Kidney (tissue), 13 donors: ENCODE measurements at regions not wholly inside any gene's neighbourhood (a gene's known extent, or its start where the extent isn't known, plus 50 kb on each side); places are given as distances from the start of the nearest gene placed in this dataset.
"Not testable (repeated sequence)": the region's sequence is repeated elsewhere in the genome, so short reads cannot be mapped to it uniquely, and the experiment has no call there.

Experiments
- DNase-seq, 5 donors: peaks; one replicate each; pipeline ENCODE4 v3.0.0-alpha.2; 2013 to 2020
- FAIRE-seq: peaks from 2 replicates; lab custom pipeline; 2012; peaks lifted over from hg19 to GRCh38; lab: Jason Lieb, UNC
- H3K27ac ChIP-seq, 2 donors: one replicate each; pipeline ENCODE4 v1.7.0; 2013; ENCODE audit warnings: low read depth in 2 of 2, low read length in 2 of 2, inconsistent platforms in 1 of 2
- H3K27me3 ChIP-seq: one replicate; pipeline ENCODE4 v1.7.1; 2013; ENCODE audit warnings: low read length, inconsistent platforms; ENCODE audit not compliant: control insufficient read depth, insufficient read depth
- H3K36me3 ChIP-seq, 3 donors: one replicate each; pipeline versions ENCODE4 v1.7.0 to v1.7.1; 2013; ENCODE audit warnings: low read length in 3 of 3, control low read depth in 1 of 3, inconsistent platforms in 1 of 3; ENCODE audit not compliant: insufficient read depth in 3 of 3, control insufficient read depth in 2 of 3
- H3K4me1 ChIP-seq, 3 donors: one replicate each; pipeline versions ENCODE4 v1.7.0 to v1.7.1; 2013; ENCODE audit warnings: low read length in 3 of 3, inconsistent platforms in 1 of 3, low read depth in 1 of 3; ENCODE audit not compliant: control insufficient read depth in 2 of 3, insufficient read depth in 2 of 3
- H3K4me3 ChIP-seq, 3 donors: one replicate each; pipeline versions ENCODE4 v1.7.0 to v1.8.1; 2013; ENCODE audit warnings: low read length in 3 of 3, control low read depth in 1 of 3, inconsistent platforms in 1 of 3
- H3K9ac ChIP-seq, 3 donors: one replicate each; pipeline versions ENCODE4 v1.7.0 to v1.7.1; 2013; ENCODE audit warnings: low read length in 3 of 3, control low read depth in 1 of 3, inconsistent platforms in 1 of 3
- H3K9me3 ChIP-seq, 3 donors: one replicate each; pipeline versions ENCODE4 v1.7.0 to v1.7.1; 2013; ENCODE audit warnings: low read length in 3 of 3, control low read depth in 1 of 3, inconsistent platforms in 1 of 3; ENCODE audit not compliant: control insufficient read depth in 2 of 3, insufficient read depth in 1 of 3
- intact Hi-C: fragments of 100-400 bp; cut with DNase I; formaldehyde crosslinking; loops from one replicate; pipeline ENCODE4 v1.11.1; 2022
- TF ChIP-seq, protein P1 (sequence below): IDR thresholded peaks from 3 replicates; pipeline ENCODE4 v1.5.1; 2012; ENCODE audit warnings: mild to moderate bottlenecking, moderate library complexity, borderline replicate concordance; ENCODE audit not compliant: insufficient read depth; ENCODE audit errors: extremely low read depth
- donor health status: control.
- donor health status: control.
- donor health status: control.
- donor health status: control.
- donor health status: control.
- donor health status: DM: yes; HTN: yes; CAD: no.
- donor health status: Normal renal cell carcinoma (clear cell type).

DNA sequence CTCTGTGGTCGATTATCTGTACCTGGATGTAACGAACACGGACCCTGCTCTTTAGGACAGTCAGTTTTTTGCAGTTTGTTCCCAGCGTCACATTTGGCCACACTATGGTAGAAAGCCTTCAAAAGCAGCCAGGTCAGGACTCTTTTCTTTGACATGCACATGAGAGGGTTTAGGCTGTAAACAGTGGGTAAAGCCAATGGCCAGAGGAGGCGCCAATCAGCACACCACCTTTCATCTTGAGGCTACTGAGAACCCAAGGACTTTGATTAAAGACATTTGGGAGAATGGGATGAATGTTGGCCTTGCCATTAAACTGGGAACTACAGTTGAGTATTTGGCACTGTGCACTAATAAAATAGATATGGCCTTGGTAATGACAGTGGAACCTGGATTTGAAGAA is 225.9 kb downstream of the OXSM start:
- H3K4me1 ChIP-seq: no peaks in the 10 kb centered on the region
- no peaks in the 10 kb centered on the region for H3K27me3 ChIP-seq
- H3K36me3 ChIP-seq: no peaks in the 10 kb centered on the region
- H3K4me3 ChIP-seq: no peak overlapping the region
- FAIRE-seq: no peak
- no peak for DNase-seq
- intact Hi-C loops: no loop called here
- TF ChIP-seq, protein P1, sequence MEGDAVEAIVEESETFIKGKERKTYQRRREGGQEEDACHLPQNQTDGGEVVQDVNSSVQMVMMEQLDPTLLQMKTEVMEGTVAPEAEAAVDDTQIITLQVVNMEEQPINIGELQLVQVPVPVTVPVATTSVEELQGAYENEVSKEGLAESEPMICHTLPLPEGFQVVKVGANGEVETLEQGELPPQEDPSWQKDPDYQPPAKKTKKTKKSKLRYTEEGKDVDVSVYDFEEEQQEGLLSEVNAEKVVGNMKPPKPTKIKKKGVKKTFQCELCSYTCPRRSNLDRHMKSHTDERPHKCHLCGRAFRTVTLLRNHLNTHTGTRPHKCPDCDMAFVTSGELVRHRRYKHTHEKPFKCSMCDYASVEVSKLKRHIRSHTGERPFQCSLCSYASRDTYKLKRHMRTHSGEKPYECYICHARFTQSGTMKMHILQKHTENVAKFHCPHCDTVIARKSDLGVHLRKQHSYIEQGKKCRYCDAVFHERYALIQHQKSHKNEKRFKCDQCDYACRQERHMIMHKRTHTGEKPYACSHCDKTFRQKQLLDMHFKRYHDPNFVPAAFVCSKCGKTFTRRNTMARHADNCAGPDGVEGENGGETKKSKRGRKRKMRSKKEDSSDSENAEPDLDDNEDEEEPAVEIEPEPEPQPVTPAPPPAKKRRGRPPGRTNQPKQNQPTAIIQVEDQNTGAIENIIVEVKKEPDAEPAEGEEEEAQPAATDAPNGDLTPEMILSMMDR: no peak
- H3K9me3 ChIP-seq: no peaks in the 10 kb centered on the region
- H3K27ac ChIP-seq: no peak overlapping the region
- no peak overlapping the region for H3K9ac ChIP-seq

DNA sequence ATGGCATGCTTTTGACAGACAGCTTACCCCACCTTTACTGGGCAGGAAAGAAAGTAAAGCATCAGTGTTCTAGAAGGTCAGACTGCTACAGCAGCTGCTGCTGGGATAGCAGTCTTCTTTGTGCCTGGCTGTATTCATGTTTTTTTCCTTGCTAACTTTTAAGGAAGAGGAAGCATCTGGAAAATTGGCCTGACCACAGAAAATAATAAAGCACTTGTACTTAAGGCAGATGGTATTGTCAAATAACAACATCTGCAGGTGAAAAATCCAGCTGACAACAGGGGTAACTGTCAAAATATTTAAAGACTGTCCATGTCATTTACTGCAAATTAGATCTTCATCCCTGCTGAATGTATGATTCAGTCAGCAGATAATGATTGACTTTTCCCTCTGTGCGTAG is 229.0 kb downstream of the OXSM start:
- DNase-seq: peak in 1 of 5 donors; percentile 4
- H3K4me3 ChIP-seq: no peak overlapping the region
- no peaks in the 10 kb centered on the region for H3K4me1 ChIP-seq
- H3K9me3 ChIP-seq: no peaks in the 10 kb centered on the region
- no peaks in the 10 kb centered on the region for H3K27me3 ChIP-seq
- no peak overlapping the region for H3K9ac ChIP-seq
- FAIRE-seq: no peak
- TF ChIP-seq, protein P1: no peak
- H3K27ac ChIP-seq: no peak overlapping the region
- no peaks in the 10 kb centered on the region for H3K36me3 ChIP-seq
- intact Hi-C loops: no loop called here

DNA sequence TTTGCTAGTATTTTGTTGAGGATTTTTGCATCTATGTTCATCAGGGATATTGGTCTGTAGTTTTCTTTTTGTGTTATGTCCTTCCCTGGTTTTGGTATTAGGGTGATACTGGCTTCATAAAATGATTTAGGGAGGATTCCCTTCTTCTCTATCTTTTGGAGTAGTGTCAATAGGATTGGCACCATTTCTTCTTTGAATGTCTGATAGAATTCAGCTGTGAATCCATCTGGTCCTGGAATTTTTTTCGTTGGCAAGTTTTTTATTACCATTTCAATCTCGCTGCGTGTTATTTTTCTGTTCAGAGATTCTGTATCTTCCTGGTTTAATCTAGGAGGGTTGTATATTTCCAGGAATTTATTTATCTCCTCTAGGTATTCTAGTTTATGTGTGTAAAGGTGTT is 234.3 kb downstream of the OXSM start:
- intact Hi-C loops: not testable (repeated sequence)

DNA sequence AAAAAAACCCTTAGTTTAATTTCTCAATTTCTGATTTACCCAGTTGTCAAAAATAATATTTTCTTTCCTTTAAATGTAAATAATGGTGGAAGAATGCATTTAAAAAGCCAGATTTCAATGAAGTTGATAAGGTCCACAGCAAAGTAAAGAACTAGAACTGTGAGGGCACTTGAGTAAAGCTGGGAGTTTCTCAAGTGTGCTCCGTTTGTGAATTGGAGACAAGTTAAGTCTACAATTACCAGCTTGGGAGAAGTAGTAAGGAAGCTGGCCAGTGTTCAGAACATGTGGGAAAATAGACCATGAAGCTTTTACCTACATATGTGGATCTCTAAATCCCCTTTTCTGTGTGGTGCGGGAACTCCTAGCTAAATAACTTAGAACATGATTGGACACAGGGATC is 239.4 kb downstream of the OXSM start:
- no peaks in the 10 kb centered on the region for H3K36me3 ChIP-seq
- no peaks in the 10 kb centered on the region for H3K4me1 ChIP-seq
- FAIRE-seq: no peak
- no peaks in the 10 kb centered on the region for H3K27me3 ChIP-seq
- no peak for DNase-seq
- no peaks in the 10 kb centered on the region for H3K9me3 ChIP-seq
- H3K27ac ChIP-seq: no peak overlapping the region
- TF ChIP-seq, protein P1: no peak
- no peak overlapping the region for H3K9ac ChIP-seq
- intact Hi-C loops: no loop called here
- no peak overlapping the region for H3K4me3 ChIP-seq

More for the DNA sequence above, 234.3 kb downstream of the OXSM start:
- not testable (repeated sequence) for H3K9ac ChIP-seq, FAIRE-seq, DNase-seq, H3K36me3 ChIP-seq, H3K4me1 ChIP-seq, H3K9me3 ChIP-seq, H3K27ac ChIP-seq, H3K4me3 ChIP-seq, H3K27me3 ChIP-seq

DNA sequence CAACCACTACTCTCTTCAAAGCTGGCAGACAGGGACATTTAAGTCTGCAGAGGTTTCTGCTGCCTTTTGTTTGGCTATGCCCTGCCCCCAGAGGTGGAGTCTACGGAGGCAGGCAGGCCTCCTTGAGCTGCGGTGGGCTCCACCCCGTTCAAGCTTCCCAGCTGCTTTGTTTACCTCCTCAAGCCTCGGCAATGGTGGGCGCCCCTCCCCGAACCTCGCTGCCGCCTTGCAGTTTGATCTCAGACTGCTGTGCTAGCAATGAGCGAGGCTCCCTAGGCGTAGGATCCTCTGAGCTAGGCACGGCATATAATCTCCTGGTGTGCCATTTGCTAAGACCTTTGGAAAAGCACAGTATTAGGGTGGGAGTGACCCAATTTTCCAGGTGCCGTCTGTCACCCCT is 252.2 kb downstream of the OXSM start:
- H3K4me1 ChIP-seq, H3K9ac ChIP-seq, H3K27ac ChIP-seq, intact Hi-C loops, H3K4me3 ChIP-seq, FAIRE-seq, H3K36me3 ChIP-seq, H3K27me3 ChIP-seq, H3K9me3 ChIP-seq: not testable (repeated sequence)
- peak in 1 of 5 donors; percentile 43 for DNase-seq
